DMS 273 treated with DMSO at 0.1 percent for 48 hours (cell line): ENCODE measurements at regions not wholly inside any gene's neighbourhood (a gene's known extent, or its start where the extent isn't known, plus 50 kb on each side); places are given as distances from the start of the nearest gene placed in this dataset.

ENCODE experiments used
- DNase-seq: peaks from one replicate; lab custom pipeline; 2025; lab: John Stamatoyannopoulos, UW

DNA sequence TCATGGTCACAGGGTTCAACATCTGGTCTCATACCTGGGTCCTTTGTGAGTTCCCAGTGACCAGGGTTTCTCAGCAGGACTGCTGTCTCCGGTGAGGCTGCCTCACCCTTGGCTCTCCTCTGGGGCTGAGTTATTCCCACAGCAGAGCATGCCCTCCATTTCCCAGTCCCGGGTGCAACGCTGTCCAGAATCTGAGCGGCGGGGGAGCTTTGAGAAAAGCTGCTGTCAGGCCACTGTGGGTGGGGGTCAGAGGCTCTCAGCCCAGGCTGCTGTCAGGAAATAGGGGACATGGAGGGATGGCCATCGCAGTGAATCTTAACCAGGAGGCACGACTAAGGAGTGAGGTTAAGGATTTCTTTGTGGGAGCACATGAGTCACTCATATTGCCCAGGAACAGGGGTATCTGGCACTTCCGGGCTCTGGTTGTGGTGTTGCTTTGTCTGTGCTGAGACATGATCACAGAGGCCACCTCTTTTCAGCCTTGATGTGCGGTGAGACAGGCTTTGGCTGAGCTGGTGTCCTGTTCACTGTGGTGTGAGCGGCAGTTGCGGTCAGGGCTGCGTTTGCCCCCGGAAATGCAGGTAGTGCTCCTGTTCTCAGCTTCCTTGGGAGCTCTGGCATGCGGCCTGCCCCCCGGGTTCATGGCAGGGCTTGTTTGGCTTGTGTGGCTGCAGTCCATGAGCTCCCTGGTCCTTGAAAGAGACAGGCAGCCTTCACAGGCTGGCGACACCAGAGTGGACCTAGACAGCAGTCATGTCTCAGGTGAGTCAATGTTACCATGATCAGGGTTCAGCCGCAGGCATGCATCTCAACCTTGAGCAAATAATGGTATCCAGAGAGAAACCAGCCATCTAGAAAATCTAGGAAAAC lies 310.7 kb upstream of the MYT1L start:
- DNase-seq, result no peak

GRCh38 chr2:2640818-2641217 lies 309.7 kb upstream of the MYT1L start:
- DNase-seq, result no peak

DNA sequence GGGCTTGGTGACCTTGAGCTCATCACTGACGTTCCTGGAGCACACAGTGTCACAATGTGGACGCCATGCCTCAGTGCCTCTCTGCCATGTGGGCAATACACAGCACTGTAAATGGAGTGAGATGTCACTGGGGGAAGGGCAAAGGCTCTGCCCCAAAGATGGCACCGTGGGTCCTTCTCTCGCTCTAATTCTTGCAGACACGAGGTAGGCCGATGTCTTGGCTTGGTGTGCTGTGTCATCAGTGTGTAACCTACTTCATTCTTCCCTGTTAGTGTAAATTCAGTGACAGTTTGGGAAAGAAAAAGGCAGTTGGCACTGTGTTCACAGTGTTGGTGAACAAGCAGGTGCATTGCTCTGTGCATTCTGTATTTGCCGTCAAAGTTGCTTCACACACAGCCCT lies 309.3 kb upstream of the MYT1L start:
- DNase-seq, result no peak

- no peak for DNase-seq
These were observed 308.4 kb upstream of the MYT1L start for GRCh38 chr2:2639251-2640139.

GRCh38 chr2:2638547-2639220 lies 307.6 kb upstream of the MYT1L start:
- no peak for DNase-seq

DNA sequence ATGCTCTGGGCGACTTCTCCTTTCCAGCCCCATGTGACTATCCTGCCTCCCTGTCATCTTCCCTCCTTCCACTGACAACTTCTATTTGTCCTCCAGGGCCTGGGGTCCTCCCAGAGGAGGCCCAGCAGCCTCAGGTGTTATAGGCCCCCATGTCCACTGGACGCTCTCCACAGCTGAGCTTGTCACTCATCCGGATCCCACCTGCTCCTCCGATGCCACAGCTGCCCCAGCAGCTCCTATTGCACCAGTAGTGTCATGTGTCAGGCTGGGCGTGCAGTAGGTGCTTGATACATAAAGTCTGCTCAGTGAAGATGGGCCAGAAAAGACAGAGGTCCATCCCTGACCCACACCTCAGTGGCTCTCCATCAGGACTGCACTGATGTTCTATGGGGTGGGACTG lies 305.7 kb upstream of the MYT1L start:
- no peak for DNase-seq

- no peak for DNase-seq
These were observed 304.0 kb upstream of the MYT1L start for GRCh38 chr2:2635025-2635528.

- no peak for DNase-seq
These were observed 301.9 kb upstream of the MYT1L start for GRCh38 chr2:2633017-2633416.

GRCh38 chr2:2623939-2624338 lies 292.9 kb upstream of the MYT1L start:
- DNase-seq, result no peak

- DNase-seq, result no peak
These were observed 290.8 kb upstream of the MYT1L start for GRCh38 chr2:2621855-2622254.

- DNase-seq, result no peak
These were observed 289.5 kb upstream of the MYT1L start for GRCh38 chr2:2620604-2621003.

- DNase-seq, result no peak
These were observed 288.9 kb upstream of the MYT1L start for GRCh38 chr2:2619995-2620394.

DNA sequence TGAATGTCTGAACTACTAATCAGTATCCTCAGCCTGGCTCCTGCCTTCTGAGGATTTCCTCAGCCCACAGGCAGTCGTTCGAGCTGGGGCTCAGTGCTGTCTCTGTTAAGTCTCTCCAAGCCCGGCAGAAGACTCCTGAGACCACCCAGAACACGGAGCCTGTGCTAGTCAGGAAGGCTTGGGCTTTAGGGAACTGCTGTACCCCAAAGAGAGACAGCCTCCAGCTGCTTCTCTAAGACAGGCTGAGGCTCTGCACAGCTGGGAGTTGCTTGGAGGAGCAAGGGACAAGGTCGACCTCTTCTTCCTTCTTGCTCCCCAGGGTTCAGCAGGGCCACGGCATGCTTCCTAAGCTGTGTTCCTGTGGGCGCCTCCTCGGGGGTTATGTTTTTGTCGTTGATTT lies 283.4 kb upstream of the MYT1L start:
- no peak for DNase-seq

DNA sequence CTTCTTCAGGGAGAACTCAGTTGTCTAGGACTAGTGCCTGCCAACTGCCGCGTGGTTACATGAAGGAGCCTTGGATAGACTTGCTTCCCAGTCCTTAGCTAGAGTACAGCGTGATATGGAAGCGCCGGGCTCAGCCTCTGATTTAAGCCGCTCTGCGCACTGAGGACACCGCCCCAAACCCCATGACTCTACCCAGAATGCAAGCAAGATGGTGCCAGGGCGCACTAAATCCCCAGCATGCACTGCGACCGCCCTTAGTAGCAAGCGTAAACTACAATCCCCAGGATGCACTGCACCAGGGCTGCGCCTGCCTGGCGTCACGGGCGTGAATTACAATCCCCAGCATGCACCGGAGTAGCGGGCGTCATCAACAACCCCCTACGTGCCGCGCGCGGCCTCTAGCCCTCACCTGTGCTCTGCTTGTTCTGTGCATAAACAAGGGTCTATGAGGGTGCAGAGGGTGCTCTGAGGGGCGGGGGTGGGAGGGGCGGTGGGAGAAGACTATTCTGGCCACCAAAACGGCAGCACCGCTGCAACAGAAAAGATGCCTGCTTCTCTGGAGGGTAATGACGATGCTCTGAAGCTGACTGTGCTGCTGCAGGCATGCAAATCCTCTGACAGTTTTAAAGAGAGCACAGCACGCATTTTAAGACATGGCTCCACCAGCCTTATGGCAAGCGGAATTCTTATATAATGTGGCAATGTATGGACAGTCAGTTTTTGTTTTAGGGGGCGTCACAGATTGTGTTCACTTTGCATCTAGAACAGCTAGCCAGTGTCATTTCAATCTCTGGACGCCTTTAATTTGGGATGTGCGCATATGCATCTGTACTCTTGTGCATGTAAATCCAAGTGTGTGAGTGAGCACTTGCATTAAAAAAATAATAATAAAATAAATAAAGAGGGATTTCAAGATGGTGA lies 282.5 kb upstream of the MYT1L start:
- DNase-seq, result peak; percentile 85

DNA sequence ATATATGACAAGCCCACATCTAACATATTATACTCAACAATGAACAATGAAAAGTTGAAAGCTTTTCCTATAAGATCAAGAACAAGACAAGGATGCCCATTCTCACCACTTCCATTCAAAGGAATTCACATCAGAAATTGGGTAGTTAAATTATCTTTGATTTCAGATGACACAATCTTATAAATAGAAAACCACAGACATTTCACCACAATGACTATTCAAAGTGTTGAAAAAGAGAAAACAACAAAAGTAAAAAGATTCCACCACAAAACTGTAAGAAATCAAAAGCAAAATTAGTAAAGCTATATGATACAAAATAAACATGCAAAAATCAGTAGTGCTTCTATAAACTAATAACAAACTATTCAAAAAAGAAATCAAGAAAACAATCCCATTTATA lies 279.7 kb upstream of the MYT1L start:
- DNase-seq, result no peak

- DNase-seq, result no peak
These were observed 269.3 kb upstream of the MYT1L start for GRCh38 chr2:2600366-2600765.

GRCh38 chr2:2599441-2599840 lies 268.4 kb upstream of the MYT1L start:
- no peak for DNase-seq

- no peak for DNase-seq
These were observed 266.6 kb upstream of the MYT1L start for GRCh38 chr2:2597712-2598111.

DNA sequence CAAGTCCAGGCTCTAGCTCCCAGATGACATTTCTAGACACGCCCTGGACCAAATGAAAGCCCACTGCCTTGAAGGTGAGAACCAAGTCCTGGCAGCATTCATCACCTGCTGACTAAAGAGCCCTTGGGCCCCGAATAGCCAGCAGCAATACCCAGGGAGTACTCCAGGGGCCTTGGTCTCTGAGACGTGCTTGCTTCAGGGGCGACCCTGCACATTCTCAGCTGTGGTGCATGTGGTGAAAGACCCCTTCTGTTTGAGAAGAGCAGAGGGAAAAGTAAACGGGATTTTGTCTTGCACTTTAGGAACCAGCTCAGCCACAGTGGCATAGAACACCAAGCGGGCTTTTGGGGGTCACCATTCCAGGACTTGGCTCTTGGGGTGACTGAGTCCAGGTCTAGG lies 260.5 kb upstream of the MYT1L start:
- DNase-seq, result no peak

DNA sequence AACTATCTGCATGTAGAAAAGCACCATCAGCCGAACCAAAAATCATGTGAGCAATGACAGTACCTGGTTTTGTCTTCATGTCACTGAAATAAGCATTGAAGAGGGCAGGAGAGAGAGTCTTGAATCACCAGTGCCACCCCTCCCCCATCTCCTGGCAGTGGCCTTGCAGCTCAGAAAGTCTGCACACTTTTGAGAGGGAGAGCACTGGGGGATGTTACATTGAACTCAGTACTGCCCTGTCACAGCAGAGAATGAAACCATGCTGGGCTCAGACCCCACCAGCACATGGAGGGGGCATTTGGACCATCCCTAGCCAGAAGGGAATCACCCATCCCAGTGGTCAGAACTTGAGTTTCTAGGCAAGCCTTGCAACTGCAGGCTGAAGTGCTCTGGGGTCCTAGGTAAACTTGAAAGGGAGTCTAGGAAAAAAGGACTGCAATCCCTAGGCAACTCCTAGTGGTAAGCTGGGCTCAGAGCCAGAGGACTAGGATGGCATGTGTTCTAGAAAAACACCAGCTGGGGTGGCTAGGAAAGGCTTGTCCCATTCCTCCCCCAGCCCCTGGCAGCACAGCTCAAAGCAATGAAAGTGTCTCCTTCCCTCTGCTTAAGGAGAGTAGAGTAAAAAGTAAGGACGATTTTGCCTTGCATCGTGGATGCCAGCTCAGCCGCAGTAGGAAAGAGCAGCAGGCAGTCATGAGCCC lies 259.9 kb upstream of the MYT1L start:
- peak; percentile 85 for DNase-seq

GRCh38 chr2:2590141-2590540 lies 259.1 kb upstream of the MYT1L start:
- no peak for DNase-seq
